ENCODE measurements at regions not wholly inside any gene's neighbourhood (a gene's known extent, or its start where the extent isn't known, plus 50 kb on each side); places are given as distances from the start of the nearest gene placed in this dataset.

DNA sequence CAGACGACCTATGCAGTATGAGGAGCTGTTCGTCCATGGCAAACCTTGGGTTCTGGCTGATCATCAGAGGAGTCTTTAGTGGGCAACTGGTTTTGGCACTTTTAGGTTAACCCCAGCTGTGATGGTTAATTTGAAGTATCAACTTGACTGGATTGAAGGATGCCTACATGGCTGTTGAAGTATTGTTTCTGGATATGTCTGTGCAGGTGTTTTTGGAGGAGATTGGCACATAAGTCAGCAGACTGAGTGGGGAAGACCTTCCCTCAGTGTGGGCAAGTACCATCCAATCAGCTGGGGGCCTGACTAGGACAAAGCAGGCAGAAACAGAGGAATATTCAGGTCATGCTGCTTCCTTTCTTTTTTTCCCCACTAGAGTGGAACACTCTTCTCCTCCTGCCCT, 284.1 kb downstream of the NFKBIZ start:
- TF ChIP-seq ELF4 (IDR thresholded peaks at IDR 0.05) (no peak), BHLHE40 (IDR thresholded peaks at IDR 0.05; ENCODE audit: borderline replicate concordance) (no peak), SUZ12 (IDR thresholded peaks at IDR 0.05) (no peak), SP1 (IDR thresholded peaks at IDR 0.05) (no peak), TARDBP (IDR thresholded peaks at IDR 0.05) (no peak), ARNT (IDR thresholded peaks at IDR 0.05) (no peak), FOXA1 (IDR thresholded peaks at IDR 0.05) (no peak), ZNF384 (IDR thresholded peaks at IDR 0.05) (no peak), PKNOX1 (IDR thresholded peaks at IDR 0.05) (no peak), L3MBTL2 (conservative IDR thresholded peaks at IDR 0.05) (no peak)

Data from HEK293T (cell line).